Adrenal gland (tissue), 5 donors: ENCODE measurements at regions not wholly inside any gene's neighbourhood (a gene's known extent, or its start where the extent isn't known, plus 50 kb on each side); places are given as distances from the start of the nearest gene placed in this dataset.

Experiments used
- POLR2A ChIP-seq, 2 donors: fragments of 450-650 bp; IDR thresholded peaks; one replicate each; pipeline ENCODE4 v1.6.1; 2017; ENCODE audit warnings: antibody characterized with exemption in 2 of 2, mild to moderate bottlenecking in 2 of 2, moderate library complexity in 1 of 2
- TF ChIP-seq, protein P1 (sequence below), 6 experiments: fragments of 450-650 bp in 4 of 6; fragments of 200-600 bp in 2 of 6; sonication (generic) in 1 of 6; IDR thresholded peaks; 1 replicate in 5 of 6; 2 replicates in 1 of 6; pipeline versions ENCODE4 v1.5.1 to v1.8.0; 2016 to 2021; ENCODE audit warnings: antibody characterized with exemption in 6 of 6, mild to moderate bottlenecking in 2 of 6, moderate library complexity in 1 of 6
- donor health status: DM: no; HTN: no; CAD: no.

DNA sequence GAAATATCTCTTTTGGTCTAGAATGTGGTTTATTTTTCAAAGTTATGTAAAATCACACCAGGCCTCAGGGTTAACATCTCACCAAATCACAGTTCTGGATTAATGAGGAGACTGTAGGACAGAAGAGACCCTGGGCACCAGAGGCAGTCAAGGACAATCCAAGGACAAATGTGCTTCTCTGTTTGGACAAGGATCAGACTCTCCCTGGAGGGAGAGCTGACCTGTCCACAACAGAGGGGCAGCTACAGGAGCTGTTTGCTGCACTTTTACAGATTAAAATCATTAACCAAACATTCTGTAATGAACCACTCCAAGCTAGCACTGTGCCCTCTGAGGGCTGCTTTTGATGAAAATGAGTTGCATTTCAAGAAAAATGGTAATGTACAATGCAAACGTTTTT, 690.6 kb upstream of the SLC8A1 start:
- TF ChIP-seq, protein P1, sequence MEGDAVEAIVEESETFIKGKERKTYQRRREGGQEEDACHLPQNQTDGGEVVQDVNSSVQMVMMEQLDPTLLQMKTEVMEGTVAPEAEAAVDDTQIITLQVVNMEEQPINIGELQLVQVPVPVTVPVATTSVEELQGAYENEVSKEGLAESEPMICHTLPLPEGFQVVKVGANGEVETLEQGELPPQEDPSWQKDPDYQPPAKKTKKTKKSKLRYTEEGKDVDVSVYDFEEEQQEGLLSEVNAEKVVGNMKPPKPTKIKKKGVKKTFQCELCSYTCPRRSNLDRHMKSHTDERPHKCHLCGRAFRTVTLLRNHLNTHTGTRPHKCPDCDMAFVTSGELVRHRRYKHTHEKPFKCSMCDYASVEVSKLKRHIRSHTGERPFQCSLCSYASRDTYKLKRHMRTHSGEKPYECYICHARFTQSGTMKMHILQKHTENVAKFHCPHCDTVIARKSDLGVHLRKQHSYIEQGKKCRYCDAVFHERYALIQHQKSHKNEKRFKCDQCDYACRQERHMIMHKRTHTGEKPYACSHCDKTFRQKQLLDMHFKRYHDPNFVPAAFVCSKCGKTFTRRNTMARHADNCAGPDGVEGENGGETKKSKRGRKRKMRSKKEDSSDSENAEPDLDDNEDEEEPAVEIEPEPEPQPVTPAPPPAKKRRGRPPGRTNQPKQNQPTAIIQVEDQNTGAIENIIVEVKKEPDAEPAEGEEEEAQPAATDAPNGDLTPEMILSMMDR (IDR thresholded peaks at IDR 0.05) = no peak
- TF ChIP-seq POLR2A (IDR thresholded peaks at IDR 0.05) = no peak
